Skeletal muscle satellite cell (primary cell): ENCODE measurements at regions not wholly inside any gene's neighbourhood (a gene's known extent, or its start where the extent isn't known, plus 50 kb on each side); places are given as distances from the start of the nearest gene placed in this dataset.

Experiments
- H3K27me3 ChIP-seq: 2 replicates; pipeline ENCODE4 v1.7.0; 2013; ENCODE audit warnings: low read length; ENCODE audit not compliant: control insufficient read depth, insufficient read depth
- H3K36me3 ChIP-seq: 2 replicates; pipeline ENCODE4 v1.7.0; 2013; ENCODE audit warnings: mild to moderate bottlenecking, control low read depth, low read length; ENCODE audit not compliant: insufficient read depth
- H3K4me1 ChIP-seq: 2 replicates; pipeline ENCODE4 v1.7.0; 2013; ENCODE audit warnings: low read length; ENCODE audit not compliant: control insufficient read depth, insufficient read depth
- H3K4me2 ChIP-seq: 2 replicates; pipeline ENCODE4 v1.7.0; 2013; ENCODE audit warnings: mild to moderate bottlenecking, low read length
- H3K4me3 ChIP-seq: 2 replicates; pipeline ENCODE4 v1.7.0; 2013; ENCODE audit warnings: low read length
- H3K9ac ChIP-seq: 2 replicates; pipeline ENCODE4 v1.7.0; 2013; ENCODE audit warnings: mild to moderate bottlenecking, low read depth, low read length, moderate library complexity
- H3K9me3 ChIP-seq: replicated peaks from 2 replicates; pipeline ENCODE4 v1.7.0; 2013; ENCODE audit warnings: mild to moderate bottlenecking, control low read depth, low read length

GRCh38 chr12:108017472-108018057 lies 111.5 kb upstream of the WSCD2 start:
- Histone ChIP-seq H3K4me3 (no peak overlapping the region), H3K36me3 (no peaks in the 10 kb centered on the region), H3K4me1 (no peaks in the 10 kb centered on the region), H3K4me2 (no peak overlapping the region), H3K9ac (no peak overlapping the region), H3K9me3 (no peaks in the 10 kb centered on the region), H3K27me3 (no peaks in the 10 kb centered on the region)

- Histone ChIP-seq H3K9me3 (no peaks in the 10 kb centered on the region), H3K9ac (no peak overlapping the region), H3K4me3 (no peak overlapping the region), H3K36me3 (no peaks in the 10 kb centered on the region), H3K4me1 (no peaks in the 10 kb centered on the region), H3K4me2 (no peak overlapping the region), H3K27me3 (no peaks in the 10 kb centered on the region)
Measured at GRCh38 chr12:108019862-108020261, 109.2 kb upstream of the WSCD2 start.

GRCh38 chr12:108021141-108021540 lies 107.9 kb upstream of the WSCD2 start:
- H3K4me1 ChIP-seq = no peaks in the 10 kb centered on the region
- H3K4me2 ChIP-seq = no peak overlapping the region
- no peak overlapping the region for H3K9ac ChIP-seq
- no peaks in the 10 kb centered on the region for H3K36me3 ChIP-seq
- no peak overlapping the region for H3K4me3 ChIP-seq
- H3K27me3 ChIP-seq = no peaks in the 10 kb centered on the region
- no peaks in the 10 kb centered on the region for H3K9me3 ChIP-seq

GRCh38 chr12:108021949-108022522 lies 107.1 kb upstream of the WSCD2 start:
- Histone ChIP-seq H3K4me1 (no peaks in the 10 kb centered on the region), H3K4me2 (no peak overlapping the region), H3K27me3 (no peaks in the 10 kb centered on the region), H3K9me3 (no peaks in the 10 kb centered on the region), H3K36me3 (no peaks in the 10 kb centered on the region), H3K4me3 (no peak overlapping the region), H3K9ac (no peak overlapping the region)

GRCh38 chr12:108029051-108029835 lies 99.8 kb upstream of the WSCD2 start:
- Histone ChIP-seq H3K9me3 (peaks cover under 1% of the 10 kb centered on the region), H3K36me3 (no peaks in the 10 kb centered on the region), H3K4me2 (no peak overlapping the region), H3K9ac (no peak overlapping the region), H3K4me3 (no peak overlapping the region), H3K27me3 (no peaks in the 10 kb centered on the region), H3K4me1 (no peaks in the 10 kb centered on the region)

- Histone ChIP-seq H3K4me3 (no peak overlapping the region), H3K27me3 (no peaks in the 10 kb centered on the region), H3K9me3 (peaks cover 3% of the 10 kb centered on the region), H3K4me2 (no peak overlapping the region), H3K36me3 (no peaks in the 10 kb centered on the region), H3K4me1 (no peaks in the 10 kb centered on the region), H3K9ac (no peak overlapping the region)
Measured at GRCh38 chr12:108033090-108033489, 96.0 kb upstream of the WSCD2 start.

GRCh38 chr12:108035372-108035771 lies 93.7 kb upstream of the WSCD2 start:
- no peaks in the 10 kb centered on the region for H3K4me1 ChIP-seq
- no peaks in the 10 kb centered on the region for H3K36me3 ChIP-seq
- no peak overlapping the region for H3K4me2 ChIP-seq
- peaks cover 3% of the 10 kb centered on the region for H3K9me3 ChIP-seq
- no peak overlapping the region for H3K9ac ChIP-seq
- no peak overlapping the region for H3K4me3 ChIP-seq
- no peaks in the 10 kb centered on the region for H3K27me3 ChIP-seq

GRCh38 chr12:108037960-108038359 lies 91.1 kb upstream of the WSCD2 start:
- no peaks in the 10 kb centered on the region for H3K36me3 ChIP-seq
- no peak overlapping the region for H3K4me3 ChIP-seq
- H3K4me2 ChIP-seq = no peak overlapping the region
- H3K9ac ChIP-seq = no peak overlapping the region
- H3K4me1 ChIP-seq = no peaks in the 10 kb centered on the region
- H3K27me3 ChIP-seq = no peaks in the 10 kb centered on the region
- H3K9me3 ChIP-seq = peaks cover 3% of the 10 kb centered on the region

- H3K9me3 ChIP-seq = no peaks in the 10 kb centered on the region
- H3K27me3 ChIP-seq = no peaks in the 10 kb centered on the region
- no peak overlapping the region for H3K9ac ChIP-seq
- no peak overlapping the region for H3K4me3 ChIP-seq
- no peaks in the 10 kb centered on the region for H3K36me3 ChIP-seq
- H3K4me2 ChIP-seq = no peak overlapping the region
- H3K4me1 ChIP-seq = no peaks in the 10 kb centered on the region
Measured at GRCh38 chr12:108039794-108040193, 89.3 kb upstream of the WSCD2 start.

- no peaks in the 10 kb centered on the region for H3K4me1 ChIP-seq
- no peaks in the 10 kb centered on the region for H3K27me3 ChIP-seq
- H3K9me3 ChIP-seq = no peaks in the 10 kb centered on the region
- no peak overlapping the region for H3K4me3 ChIP-seq
- no peaks in the 10 kb centered on the region for H3K36me3 ChIP-seq
- no peak overlapping the region for H3K4me2 ChIP-seq
- H3K9ac ChIP-seq = no peak overlapping the region
Measured at GRCh38 chr12:108040947-108041346, 88.1 kb upstream of the WSCD2 start.

- H3K4me3 ChIP-seq = no peak overlapping the region
- H3K36me3 ChIP-seq = no peaks in the 10 kb centered on the region
- no peaks in the 10 kb centered on the region for H3K27me3 ChIP-seq
- no peak overlapping the region for H3K9ac ChIP-seq
- H3K4me1 ChIP-seq = no peaks in the 10 kb centered on the region
- no peaks in the 10 kb centered on the region for H3K9me3 ChIP-seq
- H3K4me2 ChIP-seq = no peak overlapping the region
Measured at GRCh38 chr12:108043286-108043685, 85.8 kb upstream of the WSCD2 start.
